ENCODE measurements at regions not wholly inside any gene's neighbourhood (a gene's known extent, or its start where the extent isn't known, plus 50 kb on each side); places are given as distances from the start of the nearest gene placed in this dataset.
"Not testable (repeated sequence)": the region's sequence is repeated elsewhere in the genome, so short reads cannot be mapped to it uniquely, and the experiment has no call there.

DNA sequence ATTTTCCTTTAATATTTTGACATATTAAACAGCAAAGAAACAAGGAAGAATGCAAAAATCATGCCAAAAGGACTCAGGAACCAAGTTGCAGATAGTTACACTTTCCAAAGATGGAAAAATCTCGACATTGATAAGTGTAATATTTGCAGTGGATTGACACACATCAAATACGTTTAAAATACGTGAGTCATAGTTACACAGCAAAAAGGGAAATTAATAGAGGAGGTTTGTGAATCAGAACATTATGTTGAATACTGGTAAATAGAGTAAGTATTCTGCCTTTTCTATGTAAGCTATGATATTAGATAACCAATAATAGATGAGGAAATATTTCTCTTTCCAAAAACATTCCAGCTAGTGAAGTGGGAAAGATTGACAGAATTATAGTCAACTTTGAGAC lies 1761.3 kb upstream of the IGFBP7 start:
- Histone ChIP-seq H3K4me1 (replicated peaks) (no peaks in the 10 kb centered on the region), H3K9me3 (replicated peaks) (no peaks in the 10 kb centered on the region), H3K27ac (no peak overlapping the region), H3K4me3 (no peak overlapping the region), H3K27me3 (replicated peaks) (no peaks in the 10 kb centered on the region), H3K36me3 (no peaks in the 10 kb centered on the region)
- DNase-seq (ENCODE audit: low read depth in 1 of 2, low spot score in 2 of 2): no peak

DNA sequence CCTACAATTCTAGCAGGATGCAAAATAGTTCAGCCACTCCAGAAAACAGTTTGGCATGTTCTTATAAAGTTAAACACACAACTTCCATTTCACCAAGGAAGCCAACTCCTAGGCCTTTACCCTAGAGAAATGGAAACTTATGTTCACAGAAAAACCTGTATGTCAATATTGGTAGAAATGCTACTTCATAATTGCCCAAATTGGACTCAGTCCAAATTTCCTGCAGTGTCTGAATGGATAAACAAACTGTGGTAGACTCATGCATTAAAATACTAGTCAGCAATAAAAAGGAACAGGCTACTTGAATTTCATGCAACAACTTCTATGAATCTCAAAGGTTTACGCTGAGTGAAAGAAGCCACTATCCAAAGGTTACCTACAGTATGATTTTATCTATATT lies 1738.8 kb upstream of the IGFBP7 start:
- H3K27me3 ChIP-seq (replicated peaks): no peaks in the 10 kb centered on the region
- H3K27ac ChIP-seq: no peak overlapping the region
- no peak overlapping the region for H3K4me3 ChIP-seq
- H3K4me1 ChIP-seq (replicated peaks): no peaks in the 10 kb centered on the region
- no peaks in the 10 kb centered on the region for H3K36me3 ChIP-seq
- H3K9me3 ChIP-seq (replicated peaks): no peaks in the 10 kb centered on the region; the same call in 1 of the 2 replicates
- DNase-seq (ENCODE audit: low read depth in 1 of 2, low spot score in 2 of 2): no peak

- Histone ChIP-seq H3K9me3 (replicated peaks) (no peaks in the 10 kb centered on the region; the same call in 1 of the 2 replicates), H3K4me3 (no peak overlapping the region), H3K4me1 (replicated peaks) (no peaks in the 10 kb centered on the region), H3K36me3 (no peaks in the 10 kb centered on the region), H3K27ac (no peak overlapping the region), H3K27me3 (replicated peaks) (no peaks in the 10 kb centered on the region)
- no peak for DNase-seq (ENCODE audit: low read depth in 1 of 2, low spot score in 2 of 2)
Observed at GRCh38 chr4:58843455-58843854, 1733.3 kb upstream of the IGFBP7 start.

DNA sequence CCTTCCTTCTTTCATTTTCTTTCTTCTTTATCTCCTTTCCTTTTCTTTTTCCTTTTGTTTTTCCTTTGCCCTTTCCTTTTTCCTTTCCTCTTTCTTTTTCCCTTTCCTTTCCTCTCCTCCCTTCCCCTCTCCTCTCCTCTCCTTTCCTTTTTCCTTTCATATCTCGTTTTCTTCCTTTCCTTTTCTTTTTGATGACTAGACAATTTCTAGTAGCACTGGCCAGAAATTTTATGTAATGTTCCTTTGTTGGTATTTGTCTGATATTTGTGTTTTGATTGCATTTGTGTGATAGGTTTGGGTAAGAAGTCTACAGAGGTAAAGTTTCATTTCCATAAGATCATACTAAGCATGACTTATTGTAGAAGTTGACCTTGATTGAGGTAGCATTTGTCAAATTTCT lies 1722.9 kb upstream of the IGFBP7 start:
- DNase-seq (ENCODE audit: low read depth in 1 of 2, low spot score in 2 of 2): no peak
- H3K27me3 ChIP-seq (replicated peaks): no peaks in the 10 kb centered on the region
- no peaks in the 10 kb centered on the region for H3K4me1 ChIP-seq (replicated peaks)

DNA sequence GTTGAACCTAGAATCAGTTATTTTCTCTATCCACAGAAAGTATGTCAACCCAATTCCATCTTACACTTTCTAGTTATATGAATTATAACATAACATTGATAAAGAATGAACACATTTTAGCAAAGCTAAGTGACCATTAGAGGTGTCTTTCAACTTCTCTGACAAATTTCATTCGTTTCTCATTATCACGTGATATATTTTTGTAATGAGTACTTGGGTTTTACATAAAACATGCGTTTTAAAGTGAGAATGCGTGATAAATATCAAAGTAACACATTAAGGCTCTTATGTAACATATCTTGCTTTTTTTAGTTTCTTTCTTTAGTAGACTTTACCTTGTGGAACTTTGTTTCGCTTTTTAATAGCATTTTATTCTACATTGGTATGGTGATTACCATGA lies 1715.1 kb upstream of the IGFBP7 start:
- DNase-seq (ENCODE audit: low read depth in 1 of 2, low spot score in 2 of 2): no peak
- Histone ChIP-seq H3K27me3 (replicated peaks) (no peaks in the 10 kb centered on the region), H3K36me3 (no peaks in the 10 kb centered on the region), H3K4me3 (no peak overlapping the region), H3K27ac (no peak overlapping the region), H3K9me3 (replicated peaks) (no peaks in the 10 kb centered on the region), H3K4me1 (replicated peaks) (no peaks in the 10 kb centered on the region)

More for the DNA sequence above, 1722.9 kb upstream of the IGFBP7 start:
- Histone ChIP-seq H3K27ac (no peak overlapping the region), H3K4me3 (no peak overlapping the region), H3K36me3 (no peaks in the 10 kb centered on the region), H3K9me3 (replicated peaks) (no peaks in the 10 kb centered on the region)

GRCh38 chr4:58818560-58818959 lies 1708.4 kb upstream of the IGFBP7 start:
- H3K27ac ChIP-seq; H3K4me1 ChIP-seq (replicated peaks); H3K27me3 ChIP-seq (replicated peaks); H3K9me3 ChIP-seq (replicated peaks); DNase-seq (ENCODE audit: low read depth in 1 of 2, low spot score in 2 of 2); H3K4me3 ChIP-seq; H3K36me3 ChIP-seq: not testable (repeated sequence)

DNA sequence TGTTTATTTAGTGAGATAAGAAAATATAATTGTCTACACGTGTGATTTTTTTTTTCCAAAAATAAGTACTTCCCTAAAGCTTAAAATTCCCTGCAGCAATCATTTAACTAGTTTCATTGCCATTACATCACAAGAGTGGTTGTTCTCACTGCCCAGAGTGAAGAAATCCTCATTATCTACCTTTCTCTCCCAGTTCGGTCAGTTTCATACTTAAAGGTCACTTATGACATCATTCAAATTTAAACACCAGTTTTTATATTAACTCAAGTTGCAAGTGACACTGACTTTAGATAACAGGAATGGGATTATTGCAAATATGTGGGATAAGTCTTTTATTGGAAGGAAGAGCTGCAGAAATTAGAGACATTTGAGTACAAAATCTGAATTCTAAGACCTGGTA lies 1699.8 kb upstream of the IGFBP7 start:
- no peak for DNase-seq (ENCODE audit: low read depth in 1 of 2, low spot score in 2 of 2)

DNA sequence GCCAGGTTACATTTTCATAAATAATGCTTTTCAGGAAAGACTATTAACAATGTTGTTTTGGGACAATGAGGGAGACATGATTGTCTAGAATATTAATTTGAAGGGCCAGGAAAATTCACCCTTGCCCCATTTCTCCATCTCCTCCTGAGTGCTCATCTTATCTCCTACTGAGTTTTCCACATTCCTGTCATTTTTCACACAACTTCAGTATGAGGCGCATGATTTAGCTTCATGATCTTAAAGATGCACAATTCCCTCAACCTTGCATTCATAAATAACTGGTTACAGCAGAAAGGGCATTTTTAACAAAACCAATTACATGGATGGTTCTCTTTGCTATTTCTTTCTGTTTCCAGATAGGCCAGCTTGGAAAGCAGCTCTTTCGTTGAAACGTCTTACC lies 1699.2 kb upstream of the IGFBP7 start:
- Histone ChIP-seq H3K4me1 (replicated peaks) (no peaks in the 10 kb centered on the region), H3K36me3 (no peaks in the 10 kb centered on the region), H3K27ac (no peak overlapping the region), H3K4me3 (no peak overlapping the region), H3K27me3 (replicated peaks) (no peaks in the 10 kb centered on the region), H3K9me3 (replicated peaks) (no peaks in the 10 kb centered on the region)
- no peak for DNase-seq (ENCODE audit: low read depth in 1 of 2, low spot score in 2 of 2)

More for the DNA sequence above, 1699.8 kb upstream of the IGFBP7 start:
- no peaks in the 10 kb centered on the region for H3K36me3 ChIP-seq
- no peaks in the 10 kb centered on the region for H3K27me3 ChIP-seq (replicated peaks)
- no peak overlapping the region for H3K27ac ChIP-seq
- no peak overlapping the region for H3K4me3 ChIP-seq
- no peaks in the 10 kb centered on the region for H3K4me1 ChIP-seq (replicated peaks)
- H3K9me3 ChIP-seq (replicated peaks): no peaks in the 10 kb centered on the region

GRCh38 chr4:58808817-58809216 lies 1698.6 kb upstream of the IGFBP7 start:
- no peaks in the 10 kb centered on the region for H3K4me1 ChIP-seq (replicated peaks)
- H3K27ac ChIP-seq: no peak overlapping the region
- no peak for DNase-seq (ENCODE audit: low read depth in 1 of 2, low spot score in 2 of 2)
- no peaks in the 10 kb centered on the region for H3K36me3 ChIP-seq
- H3K27me3 ChIP-seq (replicated peaks): no peaks in the 10 kb centered on the region
- no peak overlapping the region for H3K4me3 ChIP-seq
- H3K9me3 ChIP-seq (replicated peaks): no peaks in the 10 kb centered on the region

GRCh38 chr4:58807843-58808615 lies 1697.8 kb upstream of the IGFBP7 start:
- no peaks in the 10 kb centered on the region for H3K9me3 ChIP-seq (replicated peaks)
- no peaks in the 10 kb centered on the region for H3K36me3 ChIP-seq
- H3K4me1 ChIP-seq (replicated peaks): no peaks in the 10 kb centered on the region
- no peak overlapping the region for H3K27ac ChIP-seq
- DNase-seq (ENCODE audit: low read depth in 1 of 2, low spot score in 2 of 2): no peak
- H3K27me3 ChIP-seq (replicated peaks): no peaks in the 10 kb centered on the region
- H3K4me3 ChIP-seq: no peak overlapping the region

- DNase-seq (ENCODE audit: low read depth in 1 of 2, low spot score in 2 of 2): no peak
- Histone ChIP-seq H3K9me3 (replicated peaks) (no peaks in the 10 kb centered on the region), H3K36me3 (no peaks in the 10 kb centered on the region), H3K4me1 (replicated peaks) (no peaks in the 10 kb centered on the region), H3K27me3 (replicated peaks) (no peaks in the 10 kb centered on the region), H3K27ac (no peak overlapping the region), H3K4me3 (no peak overlapping the region)
Observed at GRCh38 chr4:58776627-58777026, 1666.4 kb upstream of the IGFBP7 start.

GRCh38 chr4:58767598-58767997 lies 1657.4 kb upstream of the IGFBP7 start:
- Histone ChIP-seq H3K4me1 (replicated peaks) (no peaks in the 10 kb centered on the region), H3K9me3 (replicated peaks) (no peaks in the 10 kb centered on the region), H3K27me3 (replicated peaks) (no peaks in the 10 kb centered on the region), H3K27ac (no peak overlapping the region), H3K36me3 (no peaks in the 10 kb centered on the region), H3K4me3 (no peak overlapping the region)
- no peak for DNase-seq (ENCODE audit: low read depth in 1 of 2, low spot score in 2 of 2)

DNA sequence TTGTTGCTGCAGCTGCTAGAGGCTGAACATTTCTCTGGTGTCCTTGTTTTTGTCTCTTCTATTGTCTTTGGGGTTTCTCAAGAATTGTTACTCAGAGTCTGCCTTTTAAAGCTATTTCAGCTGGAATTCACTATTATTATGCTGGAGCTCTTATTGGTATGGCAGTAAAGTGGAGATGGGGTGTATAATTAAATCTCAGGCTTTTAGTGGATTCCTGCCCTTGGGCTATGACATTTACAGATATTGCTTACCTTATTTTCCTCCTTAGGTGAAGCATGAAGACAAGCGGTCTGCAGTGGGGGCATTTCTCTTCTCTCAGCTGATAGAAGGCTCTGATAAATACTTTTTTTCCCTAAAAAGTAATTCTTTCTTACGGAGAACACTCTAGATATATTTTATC lies 1656.6 kb upstream of the IGFBP7 start:
- Histone ChIP-seq H3K9me3 (replicated peaks) (no peaks in the 10 kb centered on the region), H3K4me3 (no peak overlapping the region), H3K4me1 (replicated peaks) (no peaks in the 10 kb centered on the region), H3K36me3 (no peaks in the 10 kb centered on the region), H3K27me3 (replicated peaks) (no peaks in the 10 kb centered on the region), H3K27ac (no peak overlapping the region)
- DNase-seq (ENCODE audit: low read depth in 1 of 2, low spot score in 2 of 2): no peak

GRCh38 chr4:58761563-58761962 lies 1651.4 kb upstream of the IGFBP7 start:
- no peaks in the 10 kb centered on the region for H3K9me3 ChIP-seq (replicated peaks)
- no peak overlapping the region for H3K27ac ChIP-seq
- H3K4me1 ChIP-seq (replicated peaks): no peaks in the 10 kb centered on the region
- H3K4me3 ChIP-seq: no peak overlapping the region
- no peaks in the 10 kb centered on the region for H3K27me3 ChIP-seq (replicated peaks)
- no peaks in the 10 kb centered on the region for H3K36me3 ChIP-seq
- no peak for DNase-seq (ENCODE audit: low read depth in 1 of 2, low spot score in 2 of 2)

GRCh38 chr4:58760737-58761136 lies 1650.6 kb upstream of the IGFBP7 start:
- H3K9me3 ChIP-seq (replicated peaks): no peaks in the 10 kb centered on the region
- no peak for DNase-seq (ENCODE audit: low read depth in 1 of 2, low spot score in 2 of 2)
- H3K27me3 ChIP-seq (replicated peaks): no peaks in the 10 kb centered on the region
- no peak overlapping the region for H3K4me3 ChIP-seq
- H3K27ac ChIP-seq: no peak overlapping the region
- H3K36me3 ChIP-seq: no peaks in the 10 kb centered on the region
- H3K4me1 ChIP-seq (replicated peaks): no peaks in the 10 kb centered on the region

Measured in SJSA1 (cell line).